ENCODE measurements at regions not wholly inside any gene's neighbourhood (a gene's known extent, or its start where the extent isn't known, plus 50 kb on each side); places are given as distances from the start of the nearest gene placed in this dataset.

- TF ChIP-seq CTCF (IDR thresholded peaks at IDR 0.05; ENCODE audit: control extremely low read depth in 1 of 3, insufficient read depth in 1 of 3, low read depth in 1 of 3, low read length in 3 of 3): no peak
- TF ChIP-seq EGR1 (IDR thresholded peaks at IDR 0.05; ENCODE audit: borderline replicate concordance, low read depth, low read length): no peak
- TF ChIP-seq MAX (IDR thresholded peaks at IDR 0.05): no peak
- TF ChIP-seq MAFK (IDR thresholded peaks at IDR 0.05; ENCODE audit: low read depth, low read length): no peak
- TF ChIP-seq JUND (IDR thresholded peaks at IDR 0.05; ENCODE audit: low read length): no peak
- no peak for TF ChIP-seq ZNF274 (IDR thresholded peaks at IDR 0.05; ENCODE audit: borderline replicate concordance, extremely low read depth, low read length)
- TF ChIP-seq CEBPB (IDR thresholded peaks at IDR 0.05; ENCODE audit: low read depth, low read length): no peak
- TF ChIP-seq GTF2F1 (IDR thresholded peaks at IDR 0.05; ENCODE audit: borderline replicate concordance, low read depth, low read length): no peak
- no peak for TF ChIP-seq SIX5 (IDR thresholded peaks at IDR 0.05; ENCODE audit: low read depth, low read length)
- TF ChIP-seq EZH2 (IDR thresholded peaks at IDR 0.05; ENCODE audit: low read depth, low read length, severe bottlenecking): no peak
- TF ChIP-seq CHD7 (IDR thresholded peaks at IDR 0.05; ENCODE audit: insufficient replicate concordance, low read length): no peak
These were observed 252.2 kb downstream of the SYK start for GRCh38 chr9:91053824-91054223.
